Kidney (tissue), 13 donors: ENCODE measurements at regions not wholly inside any gene's neighbourhood (a gene's known extent, or its start where the extent isn't known, plus 50 kb on each side); places are given as distances from the start of the nearest gene placed in this dataset.

ENCODE experiments used
- DNase-seq, 5 donors: peaks; one replicate each; pipeline ENCODE4 v3.0.0-alpha.2; 2013 to 2020
- FAIRE-seq: peaks from 2 replicates; lab custom pipeline; 2012; peaks lifted over from hg19 to GRCh38; lab: Jason Lieb, UNC
- H3K27ac ChIP-seq, 2 donors: one replicate each; pipeline ENCODE4 v1.7.0; 2013; ENCODE audit warnings: low read depth in 2 of 2, low read length in 2 of 2, inconsistent platforms in 1 of 2
- H3K27me3 ChIP-seq: one replicate; pipeline ENCODE4 v1.7.1; 2013; ENCODE audit warnings: low read length, inconsistent platforms; ENCODE audit not compliant: control insufficient read depth, insufficient read depth
- H3K36me3 ChIP-seq, 3 donors: one replicate each; pipeline versions ENCODE4 v1.7.0 to v1.7.1; 2013; ENCODE audit warnings: low read length in 3 of 3, control low read depth in 1 of 3, inconsistent platforms in 1 of 3; ENCODE audit not compliant: insufficient read depth in 3 of 3, control insufficient read depth in 2 of 3
- H3K4me1 ChIP-seq, 3 donors: one replicate each; pipeline versions ENCODE4 v1.7.0 to v1.7.1; 2013; ENCODE audit warnings: low read length in 3 of 3, inconsistent platforms in 1 of 3, low read depth in 1 of 3; ENCODE audit not compliant: control insufficient read depth in 2 of 3, insufficient read depth in 2 of 3
- H3K4me3 ChIP-seq, 3 donors: one replicate each; pipeline versions ENCODE4 v1.7.0 to v1.8.1; 2013; ENCODE audit warnings: low read length in 3 of 3, control low read depth in 1 of 3, inconsistent platforms in 1 of 3
- H3K9ac ChIP-seq, 3 donors: one replicate each; pipeline versions ENCODE4 v1.7.0 to v1.7.1; 2013; ENCODE audit warnings: low read length in 3 of 3, control low read depth in 1 of 3, inconsistent platforms in 1 of 3
- H3K9me3 ChIP-seq, 3 donors: one replicate each; pipeline versions ENCODE4 v1.7.0 to v1.7.1; 2013; ENCODE audit warnings: low read length in 3 of 3, control low read depth in 1 of 3, inconsistent platforms in 1 of 3; ENCODE audit not compliant: control insufficient read depth in 2 of 3, insufficient read depth in 1 of 3
- intact Hi-C: fragments of 100-400 bp; cut with DNase I; formaldehyde crosslinking; loops from one replicate; pipeline ENCODE4 v1.11.1; 2022
- TF ChIP-seq, protein P1 (sequence below): IDR thresholded peaks from 3 replicates; pipeline ENCODE4 v1.5.1; 2012; ENCODE audit warnings: mild to moderate bottlenecking, moderate library complexity, borderline replicate concordance; ENCODE audit not compliant: insufficient read depth; ENCODE audit errors: extremely low read depth
- donor health status: control.
- donor health status: control.
- donor health status: control.
- donor health status: control.
- donor health status: control.
- donor health status: DM: yes; HTN: yes; CAD: no.
- donor health status: Normal renal cell carcinoma (clear cell type).

DNA sequence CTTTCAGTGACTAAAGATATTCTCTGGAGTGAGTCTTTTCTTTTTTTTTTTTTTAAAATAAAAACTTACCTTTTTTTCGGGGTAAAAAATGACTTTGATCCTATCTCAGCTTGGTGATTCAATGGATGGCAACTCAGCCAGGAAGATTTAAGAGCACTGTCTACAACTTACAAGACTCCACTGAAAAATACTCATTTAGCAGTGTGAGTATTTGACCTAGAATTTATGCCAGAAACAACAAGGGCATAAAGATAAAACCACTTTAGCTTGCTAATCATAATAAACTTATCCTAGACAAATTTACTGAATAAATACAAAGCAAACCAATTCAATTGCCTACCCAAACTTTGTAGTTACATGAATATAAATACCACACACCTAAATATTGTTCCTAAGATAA lies 446.6 kb downstream of the RPS29 start:
- DNase-seq (peak in 1 of 5 donors; percentile 10), FAIRE-seq (no peak)
- H3K27ac ChIP-seq = no peak overlapping the region
- intact Hi-C loops = no loop called here
- no peaks in the 10 kb centered on the region for H3K27me3 ChIP-seq
- H3K9me3 ChIP-seq = no peaks in the 10 kb centered on the region
- TF ChIP-seq, protein P1, sequence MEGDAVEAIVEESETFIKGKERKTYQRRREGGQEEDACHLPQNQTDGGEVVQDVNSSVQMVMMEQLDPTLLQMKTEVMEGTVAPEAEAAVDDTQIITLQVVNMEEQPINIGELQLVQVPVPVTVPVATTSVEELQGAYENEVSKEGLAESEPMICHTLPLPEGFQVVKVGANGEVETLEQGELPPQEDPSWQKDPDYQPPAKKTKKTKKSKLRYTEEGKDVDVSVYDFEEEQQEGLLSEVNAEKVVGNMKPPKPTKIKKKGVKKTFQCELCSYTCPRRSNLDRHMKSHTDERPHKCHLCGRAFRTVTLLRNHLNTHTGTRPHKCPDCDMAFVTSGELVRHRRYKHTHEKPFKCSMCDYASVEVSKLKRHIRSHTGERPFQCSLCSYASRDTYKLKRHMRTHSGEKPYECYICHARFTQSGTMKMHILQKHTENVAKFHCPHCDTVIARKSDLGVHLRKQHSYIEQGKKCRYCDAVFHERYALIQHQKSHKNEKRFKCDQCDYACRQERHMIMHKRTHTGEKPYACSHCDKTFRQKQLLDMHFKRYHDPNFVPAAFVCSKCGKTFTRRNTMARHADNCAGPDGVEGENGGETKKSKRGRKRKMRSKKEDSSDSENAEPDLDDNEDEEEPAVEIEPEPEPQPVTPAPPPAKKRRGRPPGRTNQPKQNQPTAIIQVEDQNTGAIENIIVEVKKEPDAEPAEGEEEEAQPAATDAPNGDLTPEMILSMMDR = no peak
- no peak overlapping the region for H3K4me3 ChIP-seq
- no peak overlapping the region for H3K9ac ChIP-seq
- H3K4me1 ChIP-seq = no peaks in the 10 kb centered on the region
- H3K36me3 ChIP-seq = no peaks in the 10 kb centered on the region

DNA sequence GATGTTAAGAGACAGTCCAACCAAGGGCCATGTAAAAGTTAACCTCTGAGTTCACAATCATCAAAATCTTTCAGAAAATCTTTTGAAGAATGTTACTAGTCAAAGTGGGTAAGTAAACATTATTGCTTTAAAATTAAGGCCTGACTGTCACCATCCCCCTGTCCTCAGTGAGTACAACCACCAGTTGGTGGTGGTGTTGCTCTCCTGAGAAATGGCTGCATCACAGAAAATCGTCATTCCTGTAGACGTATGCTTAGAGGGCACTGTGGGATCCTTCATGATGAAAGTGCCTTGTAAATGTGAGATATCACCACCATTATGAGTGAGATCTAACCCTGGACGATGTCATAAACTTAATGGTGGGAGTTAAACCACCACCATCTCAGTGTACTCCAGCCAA lies 451.2 kb downstream of the RPS29 start:
- Histone ChIP-seq H3K4me3 (no peak overlapping the region), H3K4me1 (no peaks in the 10 kb centered on the region), H3K27me3 (no peaks in the 10 kb centered on the region), H3K27ac (no peak overlapping the region), H3K9me3 (no peaks in the 10 kb centered on the region), H3K9ac (no peak overlapping the region), H3K36me3 (no peaks in the 10 kb centered on the region)
- FAIRE-seq (no peak), DNase-seq (peak in 2 of 5 donors; percentile 10 to 19)
- TF ChIP-seq, protein P1 = peak; percentile 6
- intact Hi-C loops = no loop called here

DNA sequence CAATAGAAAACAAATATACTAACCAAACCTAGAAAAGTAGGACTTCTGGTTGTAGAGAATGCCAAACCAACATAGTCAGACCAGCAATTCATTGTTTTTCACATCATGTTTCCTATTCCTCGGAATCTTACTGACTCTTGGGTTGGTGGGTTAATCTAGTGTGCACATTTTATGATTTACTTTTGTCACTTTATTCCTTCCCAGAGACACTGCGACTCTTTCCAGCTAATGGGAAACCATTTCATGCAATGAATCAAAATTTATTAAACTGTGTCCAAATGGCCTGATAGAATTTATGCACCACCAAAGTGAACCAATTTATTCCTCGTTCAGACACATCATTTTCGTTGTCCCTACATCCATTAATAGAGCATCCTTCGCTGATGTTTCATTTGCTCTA lies 464.9 kb downstream of the RPS29 start:
- Histone ChIP-seq H3K9ac (no peak overlapping the region), H3K4me1 (no peaks in the 10 kb centered on the region), H3K4me3 (no peak overlapping the region), H3K36me3 (no peaks in the 10 kb centered on the region), H3K27ac (no peak overlapping the region), H3K27me3 (no peaks in the 10 kb centered on the region), H3K9me3 (peaks cover 0 to 4% (median 0%) of the 10 kb centered on the region in 3 donors)
- intact Hi-C loops = no loop called here
- DNase-seq = no peak
- TF ChIP-seq, protein P1 = no peak
- FAIRE-seq = no peak
